Lower lobe of right lung (tissue), 2 donors: ENCODE measurements at regions not wholly inside any gene's neighbourhood (a gene's known extent, or its start where the extent isn't known, plus 50 kb on each side); places are given as distances from the start of the nearest gene placed in this dataset.

ENCODE experiments used
- ATAC-seq, 2 donors: fragments of 200-7000 bp; cut with Tn5 transposase; one replicate each; pipeline ENCODE4 v1.9.1; 2020 to 2022; ENCODE audit warnings: mild to moderate bottlenecking in 2 of 2, moderate library complexity in 2 of 2
- DNase-seq: peaks from one replicate; pipeline ENCODE4 v3.0.0-alpha.2; 2020
- H3K27ac ChIP-seq: fragments of 200-600 bp; one replicate; pipeline ENCODE4 v1.8.0; 2022
- H3K27me3 ChIP-seq: fragments of 200-600 bp; one replicate; pipeline ENCODE4 v1.8.0; 2022; ENCODE audit warnings: low read depth
- H3K36me3 ChIP-seq: fragments of 200-600 bp; one replicate; pipeline ENCODE4 v1.8.0; 2022; ENCODE audit warnings: mild to moderate bottlenecking
- H3K4me1 ChIP-seq: fragments of 200-600 bp; one replicate; pipeline ENCODE4 v1.8.0; 2022
- H3K4me3 ChIP-seq: fragments of 200-600 bp; one replicate; pipeline ENCODE4 v1.8.0; 2022; ENCODE audit warnings: mild to moderate bottlenecking
- H3K9me3 ChIP-seq: fragments of 200-600 bp; one replicate; pipeline ENCODE4 v1.8.0; 2022
- intact Hi-C: fragments of 100-400 bp; cut with DNase I; formaldehyde crosslinking; loops from one replicate; pipeline ENCODE4 v1.11.0; 2022
- TF ChIP-seq, protein P1 (sequence below): fragments of 200-600 bp; IDR thresholded peaks from one replicate; pipeline ENCODE4 v1.8.0; 2022; ENCODE audit warnings: antibody characterized with exemption, mild to moderate bottlenecking
- donor health status: DM: no; HTN: yes; CAD: no; lungs with severe emphysema.

DNA sequence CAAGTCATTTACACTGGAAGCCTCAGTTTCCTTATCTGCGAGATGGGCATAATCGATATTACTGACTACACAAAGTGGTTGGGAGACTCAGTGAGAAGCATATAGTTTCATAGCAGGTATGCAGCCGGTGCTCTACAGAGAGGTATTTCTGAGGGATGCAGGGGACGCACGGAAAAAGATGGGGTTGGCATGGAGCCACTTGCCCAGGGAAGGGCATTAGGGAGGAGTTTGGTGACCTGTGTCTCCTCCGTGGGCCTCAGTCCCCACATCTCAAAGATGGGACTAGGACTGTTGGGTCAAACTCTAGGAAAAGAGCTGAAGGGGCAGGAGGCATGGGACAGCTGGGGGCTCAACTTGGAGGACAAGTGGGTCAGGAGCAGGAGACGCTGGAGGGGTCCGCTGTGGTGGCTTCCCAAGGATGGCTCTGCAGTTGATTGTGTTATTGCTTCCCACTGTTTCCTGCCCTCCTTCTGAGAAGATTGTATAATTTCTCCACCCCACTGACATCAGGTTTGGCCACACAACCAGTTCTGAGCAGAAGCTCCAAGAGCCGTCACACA is 158.6 kb upstream of the ALDH1B1 start:
- Histone ChIP-seq H3K4me1 (no peaks in the 10 kb centered on the region), H3K27me3 (no peaks in the 10 kb centered on the region), H3K9me3 (no peaks in the 10 kb centered on the region), H3K4me3 (no peak overlapping the region), H3K36me3 (no peaks in the 10 kb centered on the region), H3K27ac (no peak overlapping the region)
- no peak for ATAC-seq
- DNase-seq, result no peak
- TF ChIP-seq, protein P1, sequence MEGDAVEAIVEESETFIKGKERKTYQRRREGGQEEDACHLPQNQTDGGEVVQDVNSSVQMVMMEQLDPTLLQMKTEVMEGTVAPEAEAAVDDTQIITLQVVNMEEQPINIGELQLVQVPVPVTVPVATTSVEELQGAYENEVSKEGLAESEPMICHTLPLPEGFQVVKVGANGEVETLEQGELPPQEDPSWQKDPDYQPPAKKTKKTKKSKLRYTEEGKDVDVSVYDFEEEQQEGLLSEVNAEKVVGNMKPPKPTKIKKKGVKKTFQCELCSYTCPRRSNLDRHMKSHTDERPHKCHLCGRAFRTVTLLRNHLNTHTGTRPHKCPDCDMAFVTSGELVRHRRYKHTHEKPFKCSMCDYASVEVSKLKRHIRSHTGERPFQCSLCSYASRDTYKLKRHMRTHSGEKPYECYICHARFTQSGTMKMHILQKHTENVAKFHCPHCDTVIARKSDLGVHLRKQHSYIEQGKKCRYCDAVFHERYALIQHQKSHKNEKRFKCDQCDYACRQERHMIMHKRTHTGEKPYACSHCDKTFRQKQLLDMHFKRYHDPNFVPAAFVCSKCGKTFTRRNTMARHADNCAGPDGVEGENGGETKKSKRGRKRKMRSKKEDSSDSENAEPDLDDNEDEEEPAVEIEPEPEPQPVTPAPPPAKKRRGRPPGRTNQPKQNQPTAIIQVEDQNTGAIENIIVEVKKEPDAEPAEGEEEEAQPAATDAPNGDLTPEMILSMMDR, result no peak
- intact Hi-C loops, result no loop called here

DNA sequence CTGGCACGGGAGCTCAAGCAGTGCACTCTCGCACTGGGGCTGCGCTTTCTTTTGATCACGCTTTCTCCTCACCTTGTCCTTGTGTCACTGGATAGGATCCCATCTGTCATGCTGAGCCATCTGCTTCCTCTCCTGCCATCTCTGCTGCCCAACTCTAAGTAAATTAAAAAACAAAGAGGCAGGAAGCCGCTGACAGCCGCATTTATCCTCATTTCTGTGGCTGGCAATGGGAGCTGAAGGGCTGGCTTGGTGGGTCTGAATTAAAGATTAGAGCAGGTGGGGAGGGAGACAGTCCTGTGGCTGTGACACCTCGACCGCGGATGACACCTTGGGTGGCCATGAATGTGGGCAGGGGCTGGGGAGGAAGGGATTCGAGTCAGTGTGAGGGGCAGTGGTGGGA is 159.2 kb upstream of the ALDH1B1 start:
- Histone ChIP-seq H3K4me3 (no peak overlapping the region), H3K4me1 (no peaks in the 10 kb centered on the region), H3K9me3 (no peaks in the 10 kb centered on the region), H3K36me3 (no peaks in the 10 kb centered on the region), H3K27me3 (no peaks in the 10 kb centered on the region), H3K27ac (no peak overlapping the region)
- no peak for DNase-seq
- TF ChIP-seq, protein P1, result no peak
- intact Hi-C loops, result no loop called here
- no peak for ATAC-seq

DNA sequence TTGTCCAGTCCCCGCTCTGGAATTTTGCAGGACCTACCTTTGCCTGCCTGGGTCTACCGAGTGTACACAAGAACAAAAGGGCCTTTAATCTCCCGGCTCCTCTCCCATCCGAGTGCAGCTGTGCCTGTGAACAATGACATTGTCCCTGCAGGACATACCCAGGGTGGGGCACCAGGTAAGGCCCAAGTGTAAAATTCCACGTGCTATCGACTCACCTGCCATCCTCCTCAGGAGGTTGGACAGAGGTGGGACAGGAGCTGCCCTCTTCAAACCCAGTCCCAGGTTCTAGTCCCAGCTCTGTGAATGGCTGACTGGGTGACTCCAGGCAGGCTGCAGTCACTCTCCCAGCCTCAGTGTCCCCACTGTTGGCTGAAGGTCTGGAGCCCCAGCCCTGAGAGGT is 159.6 kb upstream of the ALDH1B1 start:
- Histone ChIP-seq H3K27me3 (no peaks in the 10 kb centered on the region), H3K36me3 (no peaks in the 10 kb centered on the region), H3K4me1 (no peaks in the 10 kb centered on the region), H3K4me3 (no peak overlapping the region), H3K9me3 (no peaks in the 10 kb centered on the region), H3K27ac (no peak overlapping the region)
- no peak for DNase-seq
- TF ChIP-seq, protein P1, result no peak
- ATAC-seq, result no peak
- intact Hi-C loops, result no loop called here

DNA sequence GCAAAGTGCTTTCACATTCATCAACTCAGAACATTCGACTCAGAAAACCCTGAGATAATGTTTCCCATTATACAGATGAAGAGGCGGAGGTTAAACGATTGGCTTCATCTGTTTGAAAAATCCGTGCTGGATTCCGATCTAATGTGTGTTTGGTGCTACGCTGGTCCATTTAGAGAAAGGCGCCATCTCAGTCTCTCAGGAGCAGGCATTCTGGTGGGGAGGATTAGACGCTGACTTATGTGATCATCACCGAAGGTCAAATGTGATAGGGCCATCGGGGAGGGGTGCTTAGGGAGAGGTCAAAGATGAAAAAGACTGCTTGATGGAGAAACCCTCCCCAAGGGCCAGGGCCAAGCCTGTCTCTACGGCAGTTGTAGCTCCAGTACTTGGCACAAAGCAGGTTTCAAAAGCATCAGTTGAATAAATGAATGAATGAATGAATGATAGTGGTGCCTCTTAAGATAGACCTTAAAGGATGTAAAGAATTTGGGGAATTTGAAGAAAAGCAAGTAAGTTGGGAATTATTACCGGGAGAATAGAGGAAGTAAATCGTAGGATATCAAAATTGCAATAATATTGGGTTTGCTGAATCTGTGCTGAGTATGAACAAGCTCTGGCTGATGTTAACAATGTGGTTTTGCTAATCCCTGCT is 160.6 kb upstream of the SHB start:
- no peak for DNase-seq
- Histone ChIP-seq H3K4me3 (no peak overlapping the region), H3K4me1 (peaks cover 5% of the 10 kb centered on the region), H3K36me3 (no peaks in the 10 kb centered on the region), H3K27ac (no peak overlapping the region), H3K9me3 (no peaks in the 10 kb centered on the region), H3K27me3 (peaks cover 7% of the 10 kb centered on the region)
- ATAC-seq, result no peak
- TF ChIP-seq, protein P1, result no peak
- intact Hi-C loops, result no loop called here

DNA sequence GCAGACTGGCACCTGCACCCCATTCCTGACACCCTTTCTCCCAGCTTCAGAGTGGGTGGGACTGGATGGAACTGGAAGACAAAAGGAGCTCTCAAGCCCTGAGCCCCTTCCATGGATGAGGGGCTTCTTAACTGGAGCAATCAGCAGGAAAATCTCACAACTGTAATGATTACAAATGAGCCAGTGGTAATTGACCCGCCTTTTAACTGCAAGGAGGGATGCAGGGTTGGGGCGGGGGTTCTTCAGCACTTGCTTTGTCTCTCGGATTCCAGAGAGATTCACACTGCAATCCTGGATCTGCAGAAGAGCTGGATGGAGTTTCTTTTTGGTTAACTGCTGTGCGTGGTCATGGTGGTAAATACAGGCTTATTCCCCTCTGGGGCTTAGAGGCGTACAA is 160.1 kb upstream of the SHB start:
- H3K27ac ChIP-seq, result no peak overlapping the region
- no peak overlapping the region for H3K4me3 ChIP-seq
- peaks cover 7% of the 10 kb centered on the region for H3K27me3 ChIP-seq
- no peaks in the 10 kb centered on the region for H3K9me3 ChIP-seq
- H3K36me3 ChIP-seq, result no peaks in the 10 kb centered on the region
- DNase-seq (no peak), ATAC-seq (no peak)
- intact Hi-C loops, result no loop called here
- peaks cover 5% of the 10 kb centered on the region for H3K4me1 ChIP-seq
- TF ChIP-seq, protein P1, result no peak
